ENCODE measurements at regions not wholly inside any gene's neighbourhood (a gene's known extent, or its start where the extent isn't known, plus 50 kb on each side); places are given as distances from the start of the nearest gene placed in this dataset.

- DNase-seq (ENCODE audit: low read depth), result no peak
These were observed 394.0 kb downstream of the NPHP4 start for GRCh38 chr1:5597991-5598823.

DNA sequence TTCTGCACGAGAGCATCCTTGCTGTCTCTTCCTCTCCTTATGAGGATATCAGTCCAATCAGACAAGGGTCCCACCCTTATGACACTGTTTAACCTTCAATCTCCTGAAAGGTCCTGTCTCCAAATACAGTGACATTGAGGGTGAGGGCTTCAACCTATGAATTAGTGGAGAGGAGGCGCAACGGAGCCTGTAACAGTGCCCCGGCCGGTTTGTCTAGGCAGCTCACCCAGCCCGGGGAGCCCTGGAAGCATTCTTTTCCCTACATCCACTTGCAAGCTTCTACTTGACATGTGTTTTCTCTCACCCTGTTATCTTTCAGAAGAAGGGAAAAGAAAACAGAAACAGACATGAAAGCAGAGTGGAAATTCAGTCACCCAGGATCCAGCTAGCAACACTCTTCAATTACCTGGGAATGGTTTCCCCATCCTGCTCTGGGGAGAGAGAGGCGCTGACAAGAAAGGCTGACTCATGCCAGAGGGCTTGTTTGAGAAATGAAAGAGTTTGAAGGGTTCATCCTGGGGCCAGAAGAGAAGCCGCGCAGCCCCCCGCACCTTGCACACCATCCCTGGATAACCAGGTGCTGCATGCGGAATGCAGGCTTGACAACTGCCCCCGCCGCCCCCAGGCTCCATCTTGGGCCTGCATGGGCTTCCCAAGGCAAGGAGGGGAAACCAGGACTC, 394.9 kb downstream of the NPHP4 start:
- no peak for DNase-seq (ENCODE audit: low read depth)

DNA sequence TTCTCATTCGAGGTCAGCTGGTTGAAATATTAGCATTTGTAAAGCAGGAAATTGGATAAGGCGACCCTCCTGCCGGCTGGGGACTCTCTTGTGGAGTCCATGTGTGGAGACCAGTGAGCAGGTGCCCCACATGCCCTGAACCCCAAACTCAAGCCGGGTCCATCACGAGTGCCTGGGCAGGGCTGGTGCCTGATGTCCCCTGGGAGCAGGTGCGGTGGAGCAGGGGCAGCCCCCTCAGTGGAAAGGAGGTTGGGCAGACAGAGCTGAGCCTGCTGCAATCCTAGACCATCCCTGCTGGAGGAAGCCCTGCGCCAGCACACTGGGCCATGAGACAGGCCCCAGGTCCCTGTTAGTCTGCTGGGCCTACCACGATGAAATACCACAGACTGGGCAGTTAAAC, 395.6 kb downstream of the NPHP4 start:
- DNase-seq (ENCODE audit: low read depth), result no peak

GRCh38 chr1:5595531-5596170, 396.6 kb downstream of the NPHP4 start:
- no peak for DNase-seq (ENCODE audit: low read depth)

- no peak for DNase-seq (ENCODE audit: low read depth)
These were observed 397.9 kb downstream of the NPHP4 start for GRCh38 chr1:5594056-5594956.

DNA sequence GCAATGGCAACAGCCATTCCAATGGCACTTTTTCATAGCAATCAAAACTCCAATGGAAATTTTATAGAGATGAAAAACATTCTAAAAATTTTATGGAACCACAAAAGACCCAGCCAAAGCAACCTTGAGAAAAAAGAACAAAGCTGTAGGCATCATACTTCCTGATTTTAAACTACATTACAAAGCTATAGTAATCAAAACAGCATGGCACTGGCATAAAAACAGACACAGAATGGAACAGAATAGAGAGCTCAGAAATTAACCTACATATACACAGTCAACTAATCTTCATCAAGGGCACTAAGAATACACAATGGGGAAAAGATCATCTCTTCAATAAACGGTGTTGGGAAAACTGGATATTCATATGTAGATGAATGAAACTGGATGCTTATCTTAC, 401.5 kb downstream of the NPHP4 start:
- no peak for DNase-seq (ENCODE audit: low read depth)

DNA sequence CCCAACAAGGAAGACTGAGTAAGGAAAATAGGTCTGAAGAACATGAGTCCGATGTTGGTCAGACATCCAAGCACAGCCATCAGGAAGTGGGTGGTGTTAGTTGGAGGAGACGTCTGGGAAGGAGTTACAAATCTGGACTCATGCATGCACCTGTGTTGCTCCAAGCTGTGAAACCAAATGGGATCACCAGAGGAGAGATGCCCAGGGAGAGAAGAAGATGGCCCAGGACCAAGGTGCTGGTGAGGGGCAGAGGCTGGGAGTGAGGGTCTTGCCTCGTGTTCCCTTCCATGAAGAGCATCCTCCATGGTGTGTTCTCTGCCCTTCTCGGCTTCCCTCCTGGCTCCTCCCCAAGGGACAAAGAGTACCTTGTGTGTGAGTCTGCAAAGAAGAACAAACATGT, 405.6 kb downstream of the NPHP4 start:
- DNase-seq (ENCODE audit: low read depth), result no peak

DNA sequence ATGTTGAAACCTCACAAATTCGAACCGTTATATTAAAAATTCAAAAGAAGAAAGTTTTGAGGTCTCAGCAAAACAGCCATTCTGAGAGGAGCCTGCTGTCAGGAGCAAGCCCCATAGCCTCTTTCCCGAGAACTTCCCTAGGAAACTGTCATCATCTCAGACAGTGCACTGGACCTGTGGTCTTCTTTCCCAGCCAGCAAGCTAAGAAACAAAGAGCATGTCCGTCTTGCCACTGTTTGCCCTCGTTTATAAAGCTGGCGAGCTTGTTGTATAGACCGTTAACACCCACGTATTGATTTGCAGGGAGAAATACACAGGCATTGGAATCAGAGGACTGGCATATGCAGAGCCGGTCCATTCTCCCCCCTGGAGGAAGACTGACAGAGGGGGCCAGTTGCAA, 407.0 kb downstream of the NPHP4 start:
- no peak for DNase-seq (ENCODE audit: low read depth)

DNA sequence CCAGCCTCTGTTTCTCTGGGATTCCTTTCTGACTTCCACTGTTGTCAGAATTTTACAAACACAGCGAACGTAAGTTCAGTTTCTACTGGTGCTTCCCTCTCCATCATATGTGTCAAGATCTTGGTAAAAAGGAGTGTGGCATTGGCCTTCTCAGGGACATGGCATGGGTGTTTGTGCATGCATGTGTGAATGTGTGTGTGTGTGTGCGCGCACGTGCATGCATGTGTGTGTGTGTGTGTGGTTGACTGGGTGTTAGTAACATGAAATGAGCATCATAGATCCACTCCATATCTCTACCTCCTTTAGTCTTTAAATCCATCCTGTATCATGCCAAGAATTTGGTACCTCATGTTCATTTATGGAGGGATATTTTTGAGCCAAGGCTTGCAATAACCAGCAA, 411.3 kb downstream of the NPHP4 start:
- no peak for DNase-seq (ENCODE audit: low read depth)

GRCh38 chr1:5579966-5580365, 412.3 kb downstream of the NPHP4 start:
- no peak for DNase-seq (ENCODE audit: low read depth)

- no peak for DNase-seq (ENCODE audit: low read depth)
These were observed 413.5 kb downstream of the NPHP4 start for GRCh38 chr1:5578690-5579089.

- no peak for DNase-seq (ENCODE audit: low read depth)
These were observed 414.8 kb downstream of the NPHP4 start for GRCh38 chr1:5577255-5578040.

DNA sequence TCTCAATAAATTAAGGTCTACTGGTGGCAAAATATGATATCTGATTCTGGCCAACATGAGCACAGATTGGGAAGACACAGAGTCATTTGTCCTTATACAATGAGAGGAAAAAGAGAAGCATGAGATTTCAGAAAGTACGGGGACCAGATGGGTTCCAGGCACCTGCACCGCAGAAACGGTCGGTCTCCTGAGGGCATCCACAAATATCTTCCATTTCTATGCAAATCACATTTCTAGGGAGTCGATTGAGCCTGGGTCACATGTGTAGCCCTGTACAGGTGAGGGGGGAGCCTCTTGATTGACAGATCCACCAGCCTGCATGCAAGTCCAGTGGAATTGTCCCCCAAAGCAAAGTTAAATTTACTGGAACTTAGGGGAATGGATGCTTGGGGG, 415.6 kb downstream of the NPHP4 start:
- DNase-seq (ENCODE audit: low read depth), result no peak

DNA sequence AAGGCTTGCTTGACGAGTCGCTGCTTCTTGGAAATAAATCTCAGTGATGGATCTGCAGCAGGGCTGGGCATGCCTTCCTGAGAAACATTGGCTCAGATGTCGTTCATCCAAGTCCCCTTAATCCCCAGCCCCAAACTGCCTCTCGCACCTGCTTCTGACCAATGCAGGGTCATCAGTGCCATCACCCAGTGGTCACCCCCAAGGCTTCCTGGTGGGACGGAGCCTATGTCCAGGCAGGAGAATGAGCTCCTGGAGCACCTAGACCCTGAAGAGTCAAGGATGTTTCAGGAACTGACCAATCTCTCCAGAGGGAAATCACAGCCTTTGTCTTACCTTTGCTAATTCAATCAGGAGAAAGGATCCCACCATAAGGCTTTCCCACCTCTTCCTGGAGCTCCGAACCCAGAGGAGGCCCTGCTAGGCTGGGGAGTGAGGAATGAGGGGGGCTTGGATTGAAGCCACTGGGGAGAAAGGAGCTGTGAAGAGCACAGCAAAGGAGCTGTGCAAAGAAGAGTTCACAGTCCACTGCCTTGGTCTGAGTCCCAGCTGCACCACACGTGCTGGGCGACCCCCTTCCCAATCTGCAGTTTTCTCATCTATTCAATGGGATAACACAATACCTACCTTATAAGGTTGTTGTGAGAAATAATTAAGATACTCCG, 416.1 kb downstream of the NPHP4 start:
- no peak for DNase-seq (ENCODE audit: low read depth)

DNA sequence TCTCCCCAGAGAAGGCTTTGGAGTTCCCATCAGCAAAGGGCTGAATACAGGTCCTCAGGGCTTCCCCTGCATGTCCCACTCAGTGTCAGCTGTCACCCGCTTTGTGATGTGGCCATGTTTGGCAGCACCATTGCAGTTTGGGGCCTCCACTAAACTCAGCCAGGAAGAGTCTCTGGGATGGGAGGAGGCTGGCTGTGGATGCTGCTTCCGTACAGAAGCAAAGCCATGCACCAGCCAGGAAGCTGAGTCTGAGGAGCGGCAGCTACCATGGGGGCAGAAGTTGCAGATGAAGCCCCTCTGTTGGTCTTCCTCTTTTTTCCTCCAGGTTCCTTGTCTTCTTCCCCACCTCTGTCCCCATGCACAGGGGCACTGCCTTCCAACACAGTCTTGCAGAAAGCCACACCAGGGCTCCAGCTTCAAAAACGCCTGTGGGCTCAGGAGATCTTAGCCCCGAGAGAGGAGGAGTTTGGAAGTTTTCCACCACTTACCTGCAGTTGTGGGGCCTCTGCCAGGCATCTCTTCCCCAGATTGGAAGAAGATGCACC, 416.8 kb downstream of the NPHP4 start:
- DNase-seq (ENCODE audit: low read depth), result no peak

DNA sequence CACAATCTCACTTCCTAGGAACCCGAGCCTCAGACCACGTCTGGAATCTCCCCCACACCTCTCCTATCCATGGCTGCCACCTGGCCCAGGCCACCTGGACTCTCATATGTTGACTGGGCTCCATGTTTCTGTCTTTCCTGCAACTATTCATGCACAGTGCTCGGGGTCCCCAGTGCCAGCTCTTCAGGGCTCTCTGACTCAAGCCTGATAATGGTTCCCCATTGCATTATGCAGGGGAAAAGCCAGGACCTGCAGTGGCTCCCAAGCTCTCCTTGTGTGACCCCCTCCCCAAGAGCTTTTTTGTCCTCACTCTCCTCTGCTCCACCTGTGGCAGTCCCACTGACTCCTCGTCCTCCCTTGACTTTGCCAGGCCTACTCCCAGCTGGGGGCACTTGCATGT, 417.6 kb downstream of the NPHP4 start:
- DNase-seq (ENCODE audit: low read depth), result no peak

DNA sequence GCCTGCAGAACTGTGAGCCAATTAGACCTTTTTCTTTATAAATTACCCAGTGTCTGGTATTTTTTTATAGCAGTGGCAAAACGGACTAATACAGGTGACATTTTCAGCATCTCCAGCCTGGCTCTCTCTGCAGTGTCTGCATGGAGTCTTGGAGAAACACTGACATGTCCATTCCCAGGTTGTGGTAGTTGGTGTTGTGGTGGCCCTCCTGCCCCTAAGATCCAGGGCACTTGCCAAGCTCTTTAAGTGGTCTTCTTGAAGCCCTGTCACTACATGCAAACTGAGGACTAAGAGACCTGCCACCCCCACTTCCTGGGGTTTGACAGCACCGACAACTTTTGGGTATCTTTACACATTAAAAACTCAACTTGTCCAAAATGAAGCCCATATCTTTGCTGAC, 419.4 kb downstream of the NPHP4 start:
- DNase-seq (ENCODE audit: low read depth), result no peak

GRCh38 chr1:5571861-5572401, 420.3 kb downstream of the NPHP4 start:
- DNase-seq (ENCODE audit: low read depth), result no peak

GRCh38 chr1:5571438-5571837, 420.8 kb downstream of the NPHP4 start:
- DNase-seq (ENCODE audit: low read depth), result no peak

DNA sequence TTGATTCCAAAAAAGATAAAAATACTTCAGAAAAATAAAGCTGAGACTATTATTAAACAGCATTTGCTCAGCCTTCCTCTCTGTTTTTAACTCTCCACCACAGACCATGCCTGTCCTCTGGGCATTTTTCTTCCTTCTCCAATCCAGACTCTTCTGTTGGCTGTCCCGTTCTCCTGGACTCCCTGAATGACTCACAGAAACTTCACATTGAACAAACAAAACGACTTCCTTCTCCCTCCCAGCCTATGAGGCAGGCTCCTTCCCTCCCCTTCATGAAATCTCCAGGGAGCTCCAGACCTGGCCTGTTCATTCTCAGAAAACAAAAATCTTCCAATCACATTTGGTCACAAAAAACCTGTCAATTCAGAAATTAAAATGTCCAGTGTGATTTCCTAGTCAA, 421.3 kb downstream of the NPHP4 start:
- no peak for DNase-seq (ENCODE audit: low read depth)
